K562 (cell line): ENCODE measurements at regions not wholly inside any gene's neighbourhood (a gene's known extent, or its start where the extent isn't known, plus 50 kb on each side); places are given as distances from the start of the nearest gene placed in this dataset.
A peak's percentile ranks its signal among the peaks of the same experiment; 100 is the strongest.

Source experiments
- FOXK2 ChIP-seq, 2 experiments: fragments of 450-650 bp; IDR thresholded peaks in 1 of 2; conservative IDR thresholded peaks in 1 of 2; 2 replicates each; pipeline ENCODE4 v1.6.1; 2016; ENCODE audit warnings: low read depth in 2 of 2, mild to moderate bottlenecking in 1 of 2
- HOXB6 ChIP-seq: fragments of 250-450 bp; sonication (Bioruptor Pico); IDR thresholded peaks from 2 replicates; pipeline ENCODE4 v1.5.1; 2022; ENCODE audit warnings: mild to moderate bottlenecking, borderline replicate concordance
- MTA2 ChIP-seq: fragments of 450-650 bp; IDR thresholded peaks from 2 replicates; pipeline ENCODE4 v1.6.1; 2016; ENCODE audit warnings: low read depth
- PHF20 ChIP-seq: fragments of 450-650 bp; IDR thresholded peaks from 2 replicates; pipeline ENCODE4 v1.6.1; 2018; ENCODE audit not compliant: partially characterized antibody
- RAD21 ChIP-seq, 2 experiments: fragments of 250-450 bp in 1 of 2; fragments of 450-650 bp in 1 of 2; sonication (Bioruptor Pico) in 1 of 2; formaldehyde crosslinking in 1 of 2; IDR thresholded peaks in 1 of 2; conservative IDR thresholded peaks in 1 of 2; 2 replicates each; pipeline versions ENCODE4 v1.4.0 to v1.8.0; 2020 to 2022; ENCODE audit warnings: mild to moderate bottlenecking in 2 of 2, moderate library complexity in 1 of 2
- SMC3 ChIP-seq: conservative IDR thresholded peaks from 2 replicates; pipeline ENCODE4 v1.6.1; 2011; ENCODE audit warnings: low read depth, low read length, improper control_type of control experiment; ENCODE audit not compliant: insufficient read depth
- TAF15 ChIP-seq: fragments of 200-400 bp; formaldehyde crosslinking; IDR thresholded peaks from 2 replicates; pipeline ENCODE4 v1.6.1; 2017; ENCODE audit warnings: mild to moderate bottlenecking, low read depth, low read length, moderate library complexity
- TCFL5 ChIP-seq: fragments of 250-450 bp; sonication (Bioruptor Pico); conservative IDR thresholded peaks from 2 replicates; pipeline ENCODE4 v1.6.1; 2021; ENCODE audit warnings: mild to moderate bottlenecking, moderate library complexity, matching md5 sums
- ZEB2 ChIP-seq: fragments of 450-650 bp; IDR thresholded peaks from 2 replicates; pipeline ENCODE4 v1.6.1; 2016
- ZKSCAN1 ChIP-seq: fragments of 150-350 bp; IDR thresholded peaks from 2 replicates; pipeline ENCODE4 v1.6.1; 2016; ENCODE audit warnings: low read depth, low read length
- ZNF197 ChIP-seq: fragments of 200-800 bp; sonication (Bioruptor generic); IDR thresholded peaks from 2 replicates; pipeline ENCODE4 v1.6.1; 2016; ENCODE audit warnings: low read depth, missing genetic modification characterization, missing compliant biosample characterization
- ZNF584 ChIP-seq: fragments of 200-800 bp; sonication (Bioruptor generic); IDR thresholded peaks from 2 replicates; pipeline ENCODE4 v1.6.1; 2016; ENCODE audit warnings: low read depth, mild to moderate bottlenecking, missing genetic modification characterization, missing compliant biosample characterization
- ZNF766 ChIP-seq: fragments of 200-800 bp; sonication (Bioruptor generic); conservative IDR thresholded peaks from 2 replicates; pipeline ENCODE4 v1.6.1; 2016; ENCODE audit warnings: missing genetic modification characterization, missing compliant biosample characterization
- ZNF830 ChIP-seq: fragments of 250-450 bp; sonication (Bioruptor Pico); IDR thresholded peaks from 2 replicates; pipeline ENCODE4 v1.5.0; 2021; ENCODE audit warnings: mild to moderate bottlenecking
- TF ChIP-seq, protein P1 (sequence below): sonication (generic); formaldehyde crosslinking; IDR thresholded peaks from 2 replicates; pipeline ENCODE4 v1.9.0; 2022; ENCODE audit warnings: mild to moderate bottlenecking, missing genetic modification reagents
- TF ChIP-seq, protein P2 (sequence below), 3 experiments: IDR thresholded peaks in 2 of 3; conservative IDR thresholded peaks in 1 of 3; 2 replicates each; pipeline ENCODE4 v1.5.1; 2011 to 2012; ENCODE audit warnings: low read length in 3 of 3, mild to moderate bottlenecking in 3 of 3, control low read depth in 2 of 3, improper control_type of control experiment in 1 of 3, inconsistent platforms in 1 of 3, low read depth in 1 of 3, mixed read lengths in 1 of 3, moderate library complexity in 1 of 3; ENCODE audit not compliant: insufficient read depth in 2 of 3
- TF ChIP-seq, protein P3 (sequence below): fragments of 250-450 bp; sonication (Bioruptor Pico); IDR thresholded peaks from 2 replicates; pipeline ENCODE4 v1.8.0; 2022; ENCODE audit warnings: moderate library complexity, mild to moderate bottlenecking, inconsistent platforms
- TF ChIP-seq, protein P4 (sequence below): fragments of 250-450 bp; sonication (Bioruptor Pico); IDR thresholded peaks from 2 replicates; pipeline ENCODE4 v1.8.0; 2022; ENCODE audit warnings: inconsistent platforms

DNA sequence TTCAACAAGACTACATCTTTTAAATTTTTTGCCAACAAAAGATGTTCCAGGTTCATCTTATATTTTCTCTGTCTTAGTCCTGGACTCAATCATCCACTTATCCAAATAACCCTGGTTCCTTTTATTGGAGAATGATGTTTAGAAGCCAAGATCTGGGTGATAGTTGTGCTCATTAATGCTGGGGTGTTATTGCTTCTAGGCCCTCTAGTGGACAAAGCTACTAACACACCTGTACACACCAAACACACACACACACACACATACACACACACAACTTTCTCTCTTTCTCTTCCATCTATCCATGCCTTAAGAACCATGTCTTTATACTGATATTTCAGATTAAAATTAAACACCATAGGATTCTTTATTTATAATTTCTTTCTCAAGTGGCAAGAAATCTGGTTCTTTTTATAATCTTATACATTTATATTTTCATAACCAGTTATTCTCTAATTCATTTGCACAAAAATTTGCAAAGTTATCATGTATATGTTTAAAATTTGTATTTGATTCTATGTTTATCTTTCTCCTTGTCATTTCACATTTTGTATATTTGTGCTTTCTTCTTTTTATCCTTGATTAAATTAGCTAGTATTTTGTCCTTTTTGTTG lies 179.1 kb upstream of the SMIM23 start (continued):
- TF ChIP-seq, protein P1, sequence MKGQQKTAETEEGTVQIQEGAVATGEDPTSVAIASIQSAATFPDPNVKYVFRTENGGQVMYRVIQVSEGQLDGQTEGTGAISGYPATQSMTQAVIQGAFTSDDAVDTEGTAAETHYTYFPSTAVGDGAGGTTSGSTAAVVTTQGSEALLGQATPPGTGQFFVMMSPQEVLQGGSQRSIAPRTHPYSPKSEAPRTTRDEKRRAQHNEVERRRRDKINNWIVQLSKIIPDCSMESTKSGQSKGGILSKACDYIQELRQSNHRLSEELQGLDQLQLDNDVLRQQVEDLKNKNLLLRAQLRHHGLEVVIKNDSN (CRISPR knock-in tag), result no peak
- TF ChIP-seq ZNF830, result no peak
- peak; percentile 35; the same call in 1 of the 2 replicates for TF ChIP-seq ZEB2
- no peak for TF ChIP-seq ZKSCAN1
- no peak for TF ChIP-seq ZNF197 (CRISPR knock-in tag)
- no peak for TF ChIP-seq ZNF584 (CRISPR knock-in tag)
- TF ChIP-seq TCFL5 (CRISPR knock-in tag), result no peak
- TF ChIP-seq, protein P2, sequence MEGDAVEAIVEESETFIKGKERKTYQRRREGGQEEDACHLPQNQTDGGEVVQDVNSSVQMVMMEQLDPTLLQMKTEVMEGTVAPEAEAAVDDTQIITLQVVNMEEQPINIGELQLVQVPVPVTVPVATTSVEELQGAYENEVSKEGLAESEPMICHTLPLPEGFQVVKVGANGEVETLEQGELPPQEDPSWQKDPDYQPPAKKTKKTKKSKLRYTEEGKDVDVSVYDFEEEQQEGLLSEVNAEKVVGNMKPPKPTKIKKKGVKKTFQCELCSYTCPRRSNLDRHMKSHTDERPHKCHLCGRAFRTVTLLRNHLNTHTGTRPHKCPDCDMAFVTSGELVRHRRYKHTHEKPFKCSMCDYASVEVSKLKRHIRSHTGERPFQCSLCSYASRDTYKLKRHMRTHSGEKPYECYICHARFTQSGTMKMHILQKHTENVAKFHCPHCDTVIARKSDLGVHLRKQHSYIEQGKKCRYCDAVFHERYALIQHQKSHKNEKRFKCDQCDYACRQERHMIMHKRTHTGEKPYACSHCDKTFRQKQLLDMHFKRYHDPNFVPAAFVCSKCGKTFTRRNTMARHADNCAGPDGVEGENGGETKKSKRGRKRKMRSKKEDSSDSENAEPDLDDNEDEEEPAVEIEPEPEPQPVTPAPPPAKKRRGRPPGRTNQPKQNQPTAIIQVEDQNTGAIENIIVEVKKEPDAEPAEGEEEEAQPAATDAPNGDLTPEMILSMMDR (IDR thresholded peaks at IDR 0.05 in 2 of 3, conservative IDR thresholded peaks at IDR 0.05 in 1 of 3; ENCODE audit: insufficient read depth in 2 of 3, low read depth in 1 of 3, low read length in 3 of 3), result peak; percentile 61 to 64 (median 61)
- TF ChIP-seq MTA2, result no peak
- TF ChIP-seq, protein P3, sequence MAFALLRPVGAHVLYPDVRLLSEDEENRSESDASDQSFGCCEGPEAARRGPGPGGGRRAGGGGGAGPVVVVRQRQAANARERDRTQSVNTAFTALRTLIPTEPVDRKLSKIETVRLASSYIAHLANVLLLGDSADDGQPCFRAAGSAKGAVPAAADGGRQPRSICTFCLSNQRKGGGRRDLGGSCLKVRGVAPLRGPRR (CRISPR knock-in tag), result no peak
- no peak for TF ChIP-seq TAF15
- no peak for TF ChIP-seq PHF20
- TF ChIP-seq, protein P4, sequence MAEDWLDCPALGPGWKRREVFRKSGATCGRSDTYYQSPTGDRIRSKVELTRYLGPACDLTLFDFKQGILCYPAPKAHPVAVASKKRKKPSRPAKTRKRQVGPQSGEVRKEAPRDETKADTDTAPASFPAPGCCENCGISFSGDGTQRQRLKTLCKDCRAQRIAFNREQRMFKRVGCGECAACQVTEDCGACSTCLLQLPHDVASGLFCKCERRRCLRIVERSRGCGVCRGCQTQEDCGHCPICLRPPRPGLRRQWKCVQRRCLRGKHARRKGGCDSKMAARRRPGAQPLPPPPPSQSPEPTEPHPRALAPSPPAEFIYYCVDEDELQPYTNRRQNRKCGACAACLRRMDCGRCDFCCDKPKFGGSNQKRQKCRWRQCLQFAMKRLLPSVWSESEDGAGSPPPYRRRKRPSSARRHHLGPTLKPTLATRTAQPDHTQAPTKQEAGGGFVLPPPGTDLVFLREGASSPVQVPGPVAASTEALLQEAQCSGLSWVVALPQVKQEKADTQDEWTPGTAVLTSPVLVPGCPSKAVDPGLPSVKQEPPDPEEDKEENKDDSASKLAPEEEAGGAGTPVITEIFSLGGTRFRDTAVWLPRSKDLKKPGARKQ (CRISPR knock-in tag), result no peak
- TF ChIP-seq ZNF766 (CRISPR knock-in tag), result no peak
- TF ChIP-seq SMC3, result peak; percentile 43; the same call in 1 of the 2 replicates
- 0 out of 4 replicates have a peak, but pooled peaks have one; percentile 33 to 44 for TF ChIP-seq FOXK2 (conservative IDR thresholded peaks at IDR 0.05 in 1 of 2, IDR thresholded peaks at IDR 0.05 in 1 of 2; ENCODE audit: low read depth in 2 of 2)
- no peak for TF ChIP-seq HOXB6 (CRISPR knock-in tag)
- peak; percentile 46 to 76 for TF ChIP-seq RAD21 (CRISPR knock-in tag; conservative IDR thresholded peaks at IDR 0.05 in 1 of 2, IDR thresholded peaks at IDR 0.05 in 1 of 2)
